ENCODE measurements at regions not wholly inside any gene's neighbourhood (a gene's known extent, or its start where the extent isn't known, plus 50 kb on each side); places are given as distances from the start of the nearest gene placed in this dataset.
"Not testable (repeated sequence)": the region's sequence is repeated elsewhere in the genome, so short reads cannot be mapped to it uniquely, and the experiment has no call there.

GRCh38 chr6:110539277-110540019 lies 63.0 kb upstream of the SLC22A16 start:
- TF ChIP-seq CTCF (optimal IDR thresholded peaks at IDR 0.05 in 1 of 3, IDR thresholded peaks at IDR 0.05 in 1 of 3, conservative IDR thresholded peaks at IDR 0.05 in 1 of 3; ENCODE audit: extremely low read depth in 1 of 3, insufficient read depth in 2 of 3, low read length in 3 of 3); EZH2 (IDR thresholded peaks at IDR 0.05; ENCODE audit: low read length): not testable (repeated sequence)

All from keratinocyte (primary cell).